Hypothalamus (tissue), 51 donors: ENCODE measurements at regions not wholly inside any gene's neighbourhood (a gene's known extent, or its start where the extent isn't known, plus 50 kb on each side); places are given as distances from the start of the nearest gene placed in this dataset.

Experiments used
- DNase-seq, 51 donors: peaks; one replicate each; lab custom pipeline; 2025; lab: John Stamatoyannopoulos, UW

DNA sequence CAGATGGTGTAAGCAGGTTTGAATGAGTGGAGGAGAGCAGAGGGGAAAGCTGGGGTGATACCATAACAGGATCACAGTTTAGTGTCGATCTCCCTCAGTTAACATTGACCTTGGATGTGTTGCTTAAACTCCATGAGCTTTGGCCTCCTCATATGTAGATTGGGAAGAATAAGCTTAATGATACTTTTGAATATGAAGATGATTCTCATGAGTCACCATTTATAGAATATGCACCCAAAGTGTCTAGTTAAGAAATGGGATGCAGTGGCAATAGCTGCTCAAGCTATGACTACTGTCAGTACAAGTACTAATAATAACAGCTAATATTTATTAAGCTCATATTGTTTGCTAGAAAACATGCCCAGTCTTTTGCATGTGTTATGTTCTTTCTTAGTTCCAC is 236.2 kb upstream of the KIRREL3 start:
- no peak for DNase-seq

DNA sequence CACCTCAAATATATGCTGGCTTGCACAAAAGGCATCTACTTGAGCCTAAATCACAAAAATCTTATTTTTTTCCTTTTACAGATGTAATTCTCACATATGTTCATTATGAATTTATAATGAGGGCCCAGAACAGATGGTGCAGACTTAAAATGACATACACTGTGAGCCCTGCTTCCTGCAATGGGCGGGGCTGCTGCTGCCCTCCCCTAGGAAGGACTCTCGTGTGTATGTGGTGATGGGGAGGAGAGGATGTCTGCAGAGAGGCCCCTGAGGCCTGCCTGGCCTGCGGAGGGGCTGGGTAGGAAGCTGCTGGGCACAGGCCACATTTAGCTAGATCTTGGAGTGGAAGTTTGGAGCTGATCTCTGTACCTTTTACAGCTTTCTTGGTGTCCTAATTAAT is 233.4 kb upstream of the KIRREL3 start:
- no peak for DNase-seq

DNA sequence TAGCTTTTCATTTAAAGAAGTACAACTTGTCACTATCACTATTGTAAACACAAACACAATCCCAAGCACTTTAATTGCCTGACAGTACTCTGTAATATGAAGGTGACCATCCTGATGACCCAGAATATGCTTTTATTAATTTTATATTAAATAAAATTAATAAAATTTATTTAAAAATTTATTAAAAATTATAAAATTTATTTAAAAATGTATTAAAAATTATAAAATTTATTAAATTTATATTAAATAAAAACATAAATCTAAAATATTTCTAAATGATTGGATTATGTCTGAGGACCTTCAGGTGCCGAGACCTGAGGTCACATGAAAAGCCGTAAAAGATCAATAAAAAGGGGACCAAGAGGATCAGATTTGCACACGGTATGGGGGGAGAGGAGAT is 229.8 kb upstream of the KIRREL3 start:
- DNase-seq: no peak

DNA sequence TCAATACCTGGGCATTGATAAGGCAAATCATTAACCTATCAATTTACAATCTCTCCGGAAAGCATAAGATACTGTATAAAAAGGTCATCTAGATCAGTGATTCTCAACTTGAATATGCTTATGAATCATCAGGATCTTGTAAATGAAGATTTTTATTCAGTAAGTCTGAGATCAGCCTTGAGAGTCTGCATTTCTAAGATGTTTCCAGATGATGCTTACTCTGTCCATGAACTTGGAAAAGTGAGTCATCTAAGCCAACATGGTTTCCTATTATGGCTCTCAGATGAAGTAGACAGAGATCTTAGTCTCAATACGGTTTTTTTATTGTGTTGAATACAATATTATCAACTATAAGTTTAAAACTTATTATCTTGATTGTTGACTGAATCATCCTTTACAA is 226.4 kb upstream of the KIRREL3 start:
- no peak for DNase-seq

DNA sequence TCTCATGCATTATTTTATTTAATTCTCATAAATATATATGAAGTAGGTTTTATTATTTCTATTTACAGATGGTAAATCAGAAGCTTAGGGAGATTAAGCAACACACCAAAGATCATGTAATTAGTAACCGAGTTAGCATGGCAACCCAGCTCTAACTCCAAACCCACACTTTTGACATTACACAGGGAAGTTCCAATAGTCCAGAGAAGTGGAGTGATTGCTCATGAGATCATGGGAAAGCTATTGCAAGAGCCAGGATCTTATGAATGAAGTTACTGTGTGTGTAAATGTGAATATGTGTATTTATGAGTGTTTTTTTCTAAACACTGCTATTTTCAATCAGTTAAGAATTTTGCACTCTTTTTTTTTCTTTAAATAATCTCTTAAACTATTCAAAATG is 225.8 kb upstream of the KIRREL3 start:
- no peak for DNase-seq

DNA sequence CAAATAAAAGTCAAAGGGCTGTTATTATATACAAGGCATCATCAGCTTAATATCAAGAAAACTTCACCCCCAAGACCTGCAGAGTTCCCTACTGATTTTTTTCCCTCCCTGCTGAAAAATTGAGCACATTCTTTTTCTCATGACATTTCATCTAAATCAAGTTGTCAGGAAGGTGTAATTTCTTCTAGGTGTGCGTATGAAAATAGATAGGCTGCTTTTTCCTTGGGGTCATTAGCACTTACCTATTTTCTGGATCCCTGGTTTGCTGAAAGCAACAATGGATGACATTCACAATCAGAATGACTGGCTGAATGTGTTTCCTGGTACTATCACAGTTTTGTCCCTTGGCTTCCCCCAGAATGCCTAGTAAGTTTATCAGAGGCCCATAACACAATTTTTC is 225.0 kb upstream of the KIRREL3 start:
- DNase-seq: no peak

DNA sequence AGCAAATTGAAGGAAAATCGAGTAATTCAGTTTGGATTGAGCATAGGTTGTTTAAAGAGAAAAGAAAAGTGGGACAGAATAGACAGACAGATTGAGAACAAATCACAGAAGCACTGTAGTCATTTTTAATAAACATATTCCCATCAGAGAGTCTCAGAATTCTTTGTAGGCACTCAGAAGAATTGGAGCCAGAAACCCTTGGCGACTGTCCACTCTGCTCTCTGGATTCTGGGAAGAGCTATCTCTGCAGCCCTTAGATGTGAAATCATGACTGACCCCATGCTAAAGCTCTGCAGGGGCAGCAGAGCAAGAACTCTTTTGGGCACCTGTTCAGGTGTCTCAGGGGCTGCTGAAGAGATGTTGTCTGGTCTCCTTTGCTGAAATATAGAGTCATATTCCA is 223.7 kb upstream of the KIRREL3 start:
- DNase-seq: no peak

DNA sequence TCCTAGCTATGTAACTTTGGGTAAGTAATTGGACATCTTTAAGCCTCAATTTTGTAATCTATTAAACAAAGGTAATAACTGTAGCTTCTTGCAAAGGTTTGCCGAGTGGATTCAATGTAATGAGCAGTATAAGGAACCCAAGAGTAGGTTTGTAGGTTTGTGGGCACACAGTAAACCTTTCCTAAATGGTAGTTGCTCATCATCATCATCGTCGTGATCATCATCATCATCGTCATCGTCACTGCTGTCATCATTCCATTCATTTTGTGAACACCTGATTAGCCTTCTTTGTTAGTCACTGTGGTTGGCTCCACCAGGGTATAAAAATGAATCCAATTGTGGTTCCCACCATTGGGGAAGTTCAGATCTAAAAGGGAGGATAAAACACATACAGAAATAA is 223.1 kb upstream of the KIRREL3 start:
- DNase-seq: no peak

DNA sequence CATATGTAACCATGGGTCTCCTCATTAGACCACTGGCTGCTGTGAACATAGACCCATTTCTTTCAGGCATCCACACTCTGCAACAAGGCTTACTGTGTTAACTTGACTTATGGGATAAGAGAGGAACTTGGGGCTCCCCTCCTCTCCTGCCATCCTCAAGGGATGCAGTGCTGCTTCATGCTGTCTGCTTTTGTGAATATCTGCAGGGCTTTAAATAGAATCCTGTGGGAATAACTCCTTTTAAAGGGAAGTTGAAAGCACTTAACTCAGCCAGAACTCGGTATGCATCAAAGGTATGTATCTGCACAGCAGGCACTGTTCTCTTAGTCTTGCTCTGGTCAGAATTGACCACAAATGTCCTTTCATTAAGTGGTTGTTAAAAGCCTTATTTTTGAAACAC is 222.5 kb upstream of the KIRREL3 start:
- no peak for DNase-seq

DNA sequence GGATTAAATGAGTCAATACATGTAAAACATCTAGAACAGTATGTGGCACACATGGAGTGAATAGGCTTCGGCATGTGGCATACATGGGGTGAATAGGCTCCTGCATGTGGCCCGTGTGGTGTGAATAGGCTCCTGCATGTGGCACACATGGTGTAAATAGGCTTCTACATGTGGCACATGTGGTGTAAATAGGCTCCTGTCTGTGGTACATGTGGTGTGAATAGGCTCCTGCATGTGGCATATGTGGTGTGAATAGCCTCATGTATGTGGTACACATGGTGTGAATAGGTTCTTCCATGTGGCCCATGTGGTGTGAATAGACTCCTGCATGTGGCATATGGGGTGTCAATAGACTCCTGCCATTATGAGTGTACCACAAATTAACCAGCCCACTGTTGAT is 219.1 kb upstream of the KIRREL3 start:
- DNase-seq: no peak

DNA sequence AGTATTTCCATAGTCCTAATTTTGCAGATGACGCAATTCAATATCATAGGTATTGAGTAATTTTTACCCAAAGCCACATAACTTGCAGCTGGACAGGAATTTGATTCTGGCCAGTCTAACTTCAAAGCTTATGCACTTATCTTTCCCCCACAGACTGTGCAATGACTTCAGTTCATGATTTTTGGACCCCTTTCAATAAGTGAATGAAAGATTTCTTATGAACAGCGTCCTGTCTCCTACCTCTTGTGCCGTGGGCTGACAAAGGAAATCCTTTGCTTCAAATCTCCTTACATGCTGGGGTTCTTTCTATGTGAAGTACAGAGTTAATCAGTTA is 217.7 kb upstream of the KIRREL3 start:
- DNase-seq: no peak

DNA sequence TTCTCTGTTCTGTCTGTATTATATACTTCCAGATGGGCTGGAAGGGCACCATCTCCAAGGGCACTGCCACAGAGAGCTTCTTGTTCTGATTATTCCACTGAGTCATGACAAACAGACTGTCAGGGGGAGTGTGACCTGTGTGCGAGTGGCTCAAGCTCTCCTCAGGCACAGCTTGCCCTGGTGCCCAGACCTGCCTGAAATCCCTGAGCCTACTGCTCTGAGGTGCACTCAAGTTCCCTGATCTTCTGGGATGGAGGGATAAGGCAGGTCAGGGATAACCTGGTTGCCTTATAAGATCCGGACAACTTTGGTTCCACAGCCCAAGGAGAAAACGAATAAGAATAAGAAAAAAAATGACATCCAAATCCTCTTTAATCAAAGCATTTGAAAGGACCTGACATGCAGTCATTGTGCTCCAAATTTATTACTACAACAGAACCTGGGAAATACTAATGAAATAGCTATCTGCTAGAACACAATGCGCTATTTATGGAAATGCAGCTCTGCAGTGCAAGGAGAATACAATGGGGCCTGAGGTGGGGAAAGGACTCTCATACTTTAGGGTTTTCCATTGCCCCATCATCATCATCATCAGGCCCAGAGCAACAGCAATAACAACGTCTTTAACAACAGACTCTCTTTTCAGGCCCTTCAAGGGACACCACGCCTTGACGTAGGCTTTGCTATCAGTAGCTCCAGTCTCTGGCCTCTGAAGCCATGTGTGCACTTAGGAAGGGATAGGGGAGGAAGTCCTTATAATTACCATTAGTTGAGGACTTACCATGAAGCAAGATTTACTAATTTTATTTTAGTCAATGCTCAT is 217.1 kb upstream of the KIRREL3 start:
- DNase-seq: no peak

DNA sequence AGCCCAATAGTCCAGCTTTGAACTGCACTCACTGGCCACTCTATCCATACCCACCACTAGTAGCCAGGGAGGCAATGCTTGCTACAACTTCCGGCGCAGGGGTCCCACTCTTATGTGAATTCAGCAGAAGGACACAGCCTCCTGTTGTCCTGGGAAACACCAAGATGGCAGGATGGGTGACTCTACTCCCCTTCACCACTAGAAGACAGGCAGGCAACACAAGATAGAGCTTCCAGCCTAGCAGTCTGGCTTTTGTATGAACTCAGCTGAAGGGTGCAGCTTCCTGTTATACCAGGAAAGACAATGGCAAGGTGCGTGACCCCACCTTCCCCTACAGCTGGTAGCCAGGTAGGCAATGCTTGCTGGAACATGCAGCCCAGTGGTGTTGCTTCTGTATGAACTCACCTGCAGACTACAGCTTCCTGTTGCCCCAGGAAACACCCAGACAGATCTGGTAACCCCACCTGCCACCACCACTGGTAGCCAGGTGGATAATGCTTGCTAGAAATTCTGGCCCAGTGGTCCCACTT is 205.2 kb upstream of the KIRREL3 start:
- DNase-seq: no peak

DNA sequence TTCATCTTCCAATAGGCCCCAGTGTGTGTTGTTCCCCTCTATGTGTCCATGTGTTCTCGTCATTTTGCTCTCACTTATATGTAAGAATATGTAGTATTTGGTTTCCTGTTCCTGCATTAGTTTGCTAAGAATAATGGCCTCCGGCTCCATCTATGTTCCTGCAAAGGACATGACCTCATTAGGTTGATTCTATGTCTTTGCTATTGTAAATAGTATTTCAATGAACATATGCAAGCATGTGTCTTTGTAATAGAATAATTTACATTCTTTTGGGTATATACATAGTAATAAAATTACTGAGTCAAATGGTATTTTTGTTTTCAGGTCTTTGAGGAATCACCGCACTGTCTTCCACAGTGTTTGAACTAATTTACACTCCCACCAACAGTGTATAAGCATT is 202.9 kb upstream of the KIRREL3 start:
- no peak for DNase-seq

DNA sequence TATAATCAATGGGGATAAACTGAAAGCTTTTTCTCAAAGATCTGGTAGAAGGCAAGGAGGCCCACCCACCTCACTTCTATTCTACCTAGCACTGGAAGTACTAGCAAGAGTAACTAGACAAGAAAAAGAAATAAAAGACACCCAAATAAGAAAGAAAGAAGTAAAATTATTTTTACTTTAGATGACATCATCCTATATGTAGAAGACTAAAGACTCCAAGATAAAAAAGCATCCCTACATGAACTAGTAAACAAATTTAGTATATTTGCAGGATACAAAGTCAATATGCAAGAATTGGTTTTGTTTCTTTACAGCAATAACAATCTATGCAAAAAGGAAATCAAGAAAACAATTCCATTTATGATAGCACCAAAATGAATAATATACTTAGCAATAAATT is 201.5 kb upstream of the KIRREL3 start:
- DNase-seq: no peak

DNA sequence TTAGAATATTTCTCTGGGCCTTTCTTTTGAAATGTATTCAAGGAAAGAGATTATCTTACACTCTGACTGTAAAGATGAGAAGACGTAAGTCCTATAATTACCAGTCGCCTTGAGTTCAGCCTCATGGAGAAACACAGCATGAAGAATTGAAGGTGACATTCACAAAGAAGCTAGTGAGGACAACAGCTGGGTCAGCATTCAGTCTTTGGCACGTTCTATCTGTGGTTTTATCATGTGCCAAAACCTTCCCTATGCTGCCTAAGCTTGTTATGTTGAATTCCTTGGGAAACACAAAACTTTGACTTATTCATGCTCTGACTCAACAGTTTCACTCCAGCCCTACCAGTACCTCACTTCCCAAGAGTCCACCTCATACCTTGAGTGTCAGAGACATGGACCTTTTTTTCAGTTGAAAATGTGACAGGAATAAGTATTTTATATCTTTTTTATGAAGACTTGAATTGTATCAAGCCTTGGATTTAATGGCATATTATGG is 198.8 kb upstream of the KIRREL3 start:
- DNase-seq: no peak

DNA sequence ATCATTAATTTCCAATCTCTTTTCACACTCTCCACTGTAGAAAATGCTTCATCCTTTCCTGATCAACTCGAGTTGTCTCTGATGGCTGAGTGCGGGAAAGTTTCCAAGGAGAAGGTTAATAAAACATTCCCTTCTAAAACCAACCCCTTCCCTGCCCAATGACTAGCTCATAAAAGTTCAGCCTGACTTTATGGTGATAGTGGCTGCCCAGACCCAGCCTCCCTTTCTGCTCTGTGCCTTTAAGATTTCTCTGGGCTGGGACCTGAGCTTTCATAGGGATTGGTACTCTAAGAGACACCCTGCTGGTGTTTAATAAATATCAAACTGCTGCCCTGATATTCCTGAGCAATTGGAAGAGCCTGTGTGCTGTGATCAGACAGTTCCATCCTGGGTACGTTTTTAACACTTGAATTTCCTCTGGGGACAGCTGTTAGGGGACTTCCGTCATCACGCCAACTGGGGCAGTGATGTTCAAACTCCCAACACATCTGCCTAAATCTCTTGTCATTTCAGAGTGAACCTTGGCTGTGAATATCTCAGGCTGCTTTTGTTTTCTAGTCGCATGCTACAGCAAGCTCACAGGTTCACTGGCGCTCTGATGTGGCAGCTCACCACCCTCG is 195.0 kb upstream of the KIRREL3 start:
- peak in 6 of 51 donors; percentile 2 to 16 (median 5) for DNase-seq

DNA sequence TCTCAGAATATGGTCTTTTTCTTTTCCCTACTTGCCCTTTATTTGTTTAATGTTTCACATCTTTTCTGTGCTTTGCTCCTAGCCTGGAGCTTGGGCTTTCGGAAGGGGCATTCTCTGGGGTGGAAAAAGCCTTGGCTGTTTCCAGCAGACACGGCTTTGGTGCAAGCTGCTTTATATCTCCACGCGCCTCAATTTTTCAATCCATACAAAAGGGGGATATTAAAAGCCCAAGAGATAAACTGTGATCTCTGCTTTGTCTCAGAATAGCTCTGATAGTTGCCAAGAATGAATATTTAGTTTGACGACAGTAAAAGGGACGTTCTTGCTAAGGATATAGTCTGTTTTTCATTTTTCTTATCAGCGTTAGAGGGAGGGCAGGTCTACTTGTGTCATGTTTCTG is 194.0 kb upstream of the KIRREL3 start:
- DNase-seq: no peak

DNA sequence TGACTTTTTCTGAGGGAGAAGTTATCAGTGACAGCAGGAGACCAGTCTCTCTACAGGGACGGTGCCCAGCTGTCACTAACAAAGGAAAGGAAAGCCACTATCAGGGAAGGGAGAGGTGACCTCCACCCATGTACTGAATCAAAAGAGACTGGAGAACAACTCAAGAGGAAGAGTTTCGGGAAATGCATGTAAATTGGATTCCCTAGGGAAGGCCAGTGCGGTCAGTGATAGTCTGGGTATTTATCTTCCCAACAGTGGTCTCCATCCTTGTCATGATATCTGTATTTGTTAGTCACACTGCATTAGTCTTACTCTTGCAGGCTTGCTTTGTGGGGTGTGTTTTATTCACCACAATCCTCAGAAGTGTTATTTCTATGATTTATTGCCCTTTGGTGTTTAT is 193.4 kb upstream of the KIRREL3 start:
- no peak for DNase-seq

DNA sequence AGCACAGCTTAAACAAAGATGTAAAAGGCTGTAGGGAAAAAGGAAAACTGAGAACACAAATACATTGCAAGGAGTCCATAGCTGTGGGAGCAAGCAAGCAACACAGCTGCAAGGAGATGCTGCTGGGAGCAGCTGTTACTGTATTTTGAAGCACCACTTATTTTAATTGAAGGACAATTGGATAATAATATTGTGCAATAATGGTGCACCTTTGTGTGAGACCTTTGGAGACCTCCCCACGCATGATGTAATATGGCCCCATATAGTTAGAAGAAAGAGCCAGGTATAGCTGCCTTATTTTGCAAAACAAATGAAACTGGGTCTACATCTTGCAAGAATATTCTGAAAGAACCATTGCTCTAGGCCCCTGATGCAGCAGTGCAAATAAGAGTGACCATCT is 191.1 kb upstream of the KIRREL3 start:
- DNase-seq: no peak

DNA sequence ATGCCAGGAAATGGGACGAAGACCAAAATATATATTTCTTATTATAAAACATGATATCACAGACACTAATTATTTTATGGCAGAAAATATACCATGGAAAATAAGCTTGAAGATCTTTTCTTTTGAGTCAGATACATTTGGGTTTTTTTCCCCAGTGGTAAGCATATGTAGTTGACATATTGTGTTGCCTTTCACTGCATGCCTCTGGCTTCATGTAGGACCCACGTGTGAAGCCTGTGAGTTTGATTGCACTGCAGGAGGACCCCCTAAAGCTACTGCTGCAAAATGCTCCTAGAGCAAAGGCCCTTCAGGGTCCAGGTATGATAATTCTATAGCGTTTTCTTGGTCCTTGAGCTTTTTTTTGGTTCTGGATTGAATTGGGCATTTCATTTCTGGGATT is 190.7 kb upstream of the KIRREL3 start:
- DNase-seq: no peak

DNA sequence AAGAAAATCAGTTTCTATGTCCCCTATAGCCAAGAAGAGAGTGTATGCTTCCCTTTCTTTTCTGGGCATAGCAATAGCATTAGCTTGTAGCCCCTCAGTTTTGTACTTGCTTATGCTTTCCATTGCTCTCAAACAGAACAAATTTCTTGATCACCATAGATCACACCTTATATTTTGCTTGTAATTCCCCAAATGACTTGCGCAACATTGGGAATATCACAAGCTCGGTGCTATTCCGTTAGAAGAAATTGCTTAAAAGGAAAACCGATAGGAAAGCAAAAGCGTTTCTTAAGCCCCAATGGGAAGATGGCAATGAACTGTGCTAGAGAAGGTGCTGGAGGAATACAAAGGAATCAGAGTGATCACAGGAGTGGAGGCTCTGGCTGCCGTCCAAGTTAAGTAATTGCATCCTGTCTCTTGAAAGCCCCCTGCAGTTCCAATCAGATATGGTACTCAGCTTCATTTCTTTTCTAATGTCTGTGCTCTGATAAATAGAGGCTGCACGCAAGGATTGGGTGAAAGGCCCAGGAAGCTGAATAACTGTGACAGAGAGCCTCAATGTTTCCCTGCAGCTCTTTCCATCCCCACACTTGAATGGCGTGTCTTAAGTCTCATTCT is 182.1 kb upstream of the KIRREL3 start:
- DNase-seq: no peak
